ENCODE measurements at regions not wholly inside any gene's neighbourhood (a gene's known extent, or its start where the extent isn't known, plus 50 kb on each side); places are given as distances from the start of the nearest gene placed in this dataset.
A peak's percentile ranks its signal among the peaks of the same experiment; 100 is the strongest.

- ATAC-seq (no peak), DNase-seq (ENCODE audit: low read depth in 1 of 2, low spot score in 1 of 2) (no peak)
Measured at GRCh38 chr3:160127308-160127707, 97.9 kb upstream of the C3orf80 start.

DNA sequence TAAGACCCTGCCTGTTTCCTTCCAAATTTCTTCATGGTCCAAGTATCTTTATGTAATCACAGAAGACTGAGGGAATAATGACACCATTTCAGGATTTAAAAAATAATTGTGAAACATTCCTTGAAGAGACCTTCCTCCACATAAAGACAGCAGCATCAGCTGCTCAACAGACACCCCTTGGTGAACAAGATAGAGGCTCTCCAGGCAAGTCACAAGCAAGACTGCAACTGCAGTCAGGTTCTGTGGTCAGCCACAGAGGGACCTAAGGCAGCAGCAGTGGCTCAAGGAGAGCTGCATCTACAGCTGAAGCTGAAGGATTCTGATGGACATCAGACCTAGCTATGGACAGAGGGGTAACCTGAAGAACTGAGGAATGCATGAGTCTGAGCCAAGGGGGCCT is 97.2 kb upstream of the C3orf80 start:
- POLR2A ChIA-PET, result no interaction called here
- peak overlapping the region; percentile 3; the same call in 1 of the 3 replicates for H3K4me2 ChIP-seq
- H3K4me3 ChIP-seq, result no peak overlapping the region
- CTCF ChIA-PET, result interaction anchor here (1.3 kb wide), 1 partner anchor 96 kb away, joined by 4 read pairs; no protein-coding TSS in a partner anchor
- DNase-seq (ENCODE audit: low read depth in 1 of 2, low spot score in 1 of 2) (no peak), ATAC-seq (no peak), FAIRE-seq (no peak)
- TF ChIP-seq POLR2AphosphoS2 (conservative IDR thresholded peaks at IDR 0.05; ENCODE audit: low read length) (no peak), HOXB5 (CRISPR knock-in tag; IDR thresholded peaks at IDR 0.05) (no peak), ZSCAN20 (CRISPR knock-in tag; IDR thresholded peaks at IDR 0.05) (no peak), CBX8 (IDR thresholded peaks at IDR 0.05) (no peak), ESRRA (IDR thresholded peaks at IDR 0.05; ENCODE audit: borderline replicate concordance, low read length) (no peak), POLR2A (IDR thresholded peaks at IDR 0.05; ENCODE audit: low read length) (no peak), CHD4 (IDR thresholded peaks at IDR 0.05; ENCODE audit: borderline replicate concordance) (no peak), ATOH8 (CRISPR knock-in tag; IDR thresholded peaks at IDR 0.05; ENCODE audit: low read depth) (no peak), RNF2 (IDR thresholded peaks at IDR 0.05; ENCODE audit: borderline replicate concordance, low read depth) (no peak), RFX5 (IDR thresholded peaks at IDR 0.05) (no peak), PBX3 (IDR thresholded peaks at IDR 0.05) (no peak), HEYL (CRISPR knock-in tag; IDR thresholded peaks at IDR 0.05) (no peak), NFE2L2 (conservative IDR thresholded peaks at IDR 0.05; ENCODE audit: low read length) (no peak), ZFP36 (IDR thresholded peaks at IDR 0.05; ENCODE audit: borderline replicate concordance, partially characterized antibody) (no peak)
- peaks cover 56% of the 10 kb centered on the region for H3K4me1 ChIP-seq
- peak overlapping the region; percentile 85 to 86 for H3K27ac ChIP-seq
- no peaks in the 10 kb centered on the region for H3K9me3 ChIP-seq

More at GRCh38 chr3:160127308-160127707, 97.9 kb upstream of the C3orf80 start:
- no peak for FAIRE-seq
- no peak overlapping the region for H3K4me2 ChIP-seq
- peaks cover 56% of the 10 kb centered on the region for H3K4me1 ChIP-seq
- no peaks in the 10 kb centered on the region for H3K9me3 ChIP-seq
- TF ChIP-seq HOXB13 (CRISPR knock-in tag; IDR thresholded peaks at IDR 0.05; ENCODE audit: low read depth), result no peak
- no peak for TF ChIP-seq BHLHE40 (IDR thresholded peaks at IDR 0.05; ENCODE audit: low read depth, low read length)
- no peak for TF ChIP-seq NR3C1 (IDR thresholded peaks at IDR 0.05)
- ChIA-PET CTCF (interaction anchor here (1.3 kb wide), 1 partner anchor 95 kb away, joined by 4 read pairs; no protein-coding TSS in a partner anchor), POLR2A (no interaction called here)
- 95% methylated on average over 3 of the region's 3 CpGs for WGBS (ENCODE audit: missing lambda C conversion rate)
- no peak overlapping the region for H3K4me3 ChIP-seq
- H3K27ac ChIP-seq, result peak overlapping the region; percentile 85 to 86; a peak in 5 of 6 replicates

DNA sequence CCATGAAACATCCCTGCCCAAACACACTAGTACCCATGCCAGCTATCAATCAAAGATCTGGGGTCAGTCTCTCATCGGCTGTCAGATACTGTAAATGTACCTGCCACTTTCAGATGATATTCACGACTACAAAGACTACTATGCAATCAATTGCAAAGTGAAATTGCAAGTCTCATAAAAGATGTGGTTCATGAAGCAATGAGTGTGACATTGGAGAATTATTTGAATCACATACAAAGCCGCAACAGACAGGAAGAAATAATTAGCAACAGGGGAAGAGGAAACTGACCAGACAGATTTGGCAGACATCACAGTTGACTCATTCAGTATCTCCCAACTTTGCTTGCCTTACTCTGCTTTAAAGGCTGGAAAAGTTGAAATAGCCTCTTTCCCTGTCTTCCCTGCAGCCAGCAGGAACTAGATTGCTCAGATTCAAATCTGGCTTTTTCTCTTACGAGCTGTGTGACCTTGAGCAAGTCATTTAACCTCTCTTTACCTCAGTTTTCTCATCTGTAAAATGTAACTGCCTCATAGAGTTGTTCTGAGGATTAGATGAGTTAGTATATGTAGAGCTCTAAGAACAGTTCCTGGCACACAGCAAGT is 95.7 kb upstream of the C3orf80 start:
- FAIRE-seq (peak; percentile 18), ATAC-seq (peak; percentile 84 to 87), DNase-seq (ENCODE audit: low read depth in 1 of 2, low spot score in 1 of 2) (peak; percentile 38 to 81)
- CTCF ChIA-PET, result interaction anchor here (0.7 to 1.6 kb wide), 5 partner anchors 12 to 852 kb away, joined by 3 to 8 read pairs (median 3); no protein-coding TSS in a partner anchor
- H3K4me1 ChIP-seq, result peaks cover 62% of the 10 kb centered on the region
- 2% methylated on average over 4 of the region's 4 CpGs for WGBS (ENCODE audit: missing lambda C conversion rate)
- peak overlapping the region; percentile 85 to 86 for H3K27ac ChIP-seq
- no peak overlapping the region for H3K4me3 ChIP-seq
- POLR2A ChIA-PET, result interaction anchor here (1.4 kb wide), 1 partner anchor 11 kb away, joined by 5 read pairs; no protein-coding TSS in a partner anchor
- H3K4me2 ChIP-seq, result peak overlapping the region; percentile 42
- H3K9me3 ChIP-seq, result no peaks in the 10 kb centered on the region
- TF ChIP-seq JUNB (IDR thresholded peaks at IDR 0.05) (peak; percentile 94), JUN (IDR thresholded peaks at IDR 0.05) (peak; percentile 82 to 91; a peak in 4 of 5 replicates), FOSL2 (IDR thresholded peaks at IDR 0.05) (peak; percentile 52; the same call in 1 of the 2 replicates), FOSL2 (CRISPR knock-in tag; IDR thresholded peaks at IDR 0.05) (peak; percentile 75), HEYL (CRISPR knock-in tag; IDR thresholded peaks at IDR 0.05) (no peak), PBX3 (IDR thresholded peaks at IDR 0.05) (no peak), MAFK (IDR thresholded peaks at IDR 0.05; ENCODE audit: partially characterized antibody) (peak; percentile 38), SMC3 (IDR thresholded peaks at IDR 0.05) (peak; percentile 32), ATOH8 (CRISPR knock-in tag; IDR thresholded peaks at IDR 0.05; ENCODE audit: low read depth) (no peak), ZSCAN20 (CRISPR knock-in tag; IDR thresholded peaks at IDR 0.05) (no peak), RCOR1 (IDR thresholded peaks at IDR 0.05; ENCODE audit: low read depth, low read length) (0 out of 2 replicates have a peak, but pooled peaks have one; percentile 30)
- TF ChIP-seq, protein P1, sequence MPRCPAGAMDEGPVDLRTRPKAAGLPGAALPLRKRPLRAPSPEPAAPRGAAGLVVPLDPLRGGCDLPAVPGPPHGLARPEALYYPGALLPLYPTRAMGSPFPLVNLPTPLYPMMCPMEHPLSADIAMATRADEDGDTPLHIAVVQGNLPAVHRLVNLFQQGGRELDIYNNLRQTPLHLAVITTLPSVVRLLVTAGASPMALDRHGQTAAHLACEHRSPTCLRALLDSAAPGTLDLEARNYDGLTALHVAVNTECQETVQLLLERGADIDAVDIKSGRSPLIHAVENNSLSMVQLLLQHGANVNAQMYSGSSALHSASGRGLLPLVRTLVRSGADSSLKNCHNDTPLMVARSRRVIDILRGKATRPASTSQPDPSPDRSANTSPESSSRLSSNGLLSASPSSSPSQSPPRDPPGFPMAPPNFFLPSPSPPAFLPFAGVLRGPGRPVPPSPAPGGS (IDR thresholded peaks at IDR 0.05), result peak; percentile 90; the same call in 2 of the 3 replicates
- TF ChIP-seq, protein P2, sequence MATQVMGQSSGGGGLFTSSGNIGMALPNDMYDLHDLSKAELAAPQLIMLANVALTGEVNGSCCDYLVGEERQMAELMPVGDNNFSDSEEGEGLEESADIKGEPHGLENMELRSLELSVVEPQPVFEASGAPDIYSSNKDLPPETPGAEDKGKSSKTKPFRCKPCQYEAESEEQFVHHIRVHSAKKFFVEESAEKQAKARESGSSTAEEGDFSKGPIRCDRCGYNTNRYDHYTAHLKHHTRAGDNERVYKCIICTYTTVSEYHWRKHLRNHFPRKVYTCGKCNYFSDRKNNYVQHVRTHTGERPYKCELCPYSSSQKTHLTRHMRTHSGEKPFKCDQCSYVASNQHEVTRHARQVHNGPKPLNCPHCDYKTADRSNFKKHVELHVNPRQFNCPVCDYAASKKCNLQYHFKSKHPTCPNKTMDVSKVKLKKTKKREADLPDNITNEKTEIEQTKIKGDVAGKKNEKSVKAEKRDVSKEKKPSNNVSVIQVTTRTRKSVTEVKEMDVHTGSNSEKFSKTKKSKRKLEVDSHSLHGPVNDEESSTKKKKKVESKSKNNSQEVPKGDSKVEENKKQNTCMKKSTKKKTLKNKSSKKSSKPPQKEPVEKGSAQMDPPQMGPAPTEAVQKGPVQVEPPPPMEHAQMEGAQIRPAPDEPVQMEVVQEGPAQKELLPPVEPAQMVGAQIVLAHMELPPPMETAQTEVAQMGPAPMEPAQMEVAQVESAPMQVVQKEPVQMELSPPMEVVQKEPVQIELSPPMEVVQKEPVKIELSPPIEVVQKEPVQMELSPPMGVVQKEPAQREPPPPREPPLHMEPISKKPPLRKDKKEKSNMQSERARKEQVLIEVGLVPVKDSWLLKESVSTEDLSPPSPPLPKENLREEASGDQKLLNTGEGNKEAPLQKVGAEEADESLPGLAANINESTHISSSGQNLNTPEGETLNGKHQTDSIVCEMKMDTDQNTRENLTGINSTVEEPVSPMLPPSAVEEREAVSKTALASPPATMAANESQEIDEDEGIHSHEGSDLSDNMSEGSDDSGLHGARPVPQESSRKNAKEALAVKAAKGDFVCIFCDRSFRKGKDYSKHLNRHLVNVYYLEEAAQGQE (IDR thresholded peaks at IDR 0.05), result peak; percentile 76
